RWPE2 (cell line): ENCODE measurements at regions not wholly inside any gene's neighbourhood (a gene's known extent, or its start where the extent isn't known, plus 50 kb on each side); places are given as distances from the start of the nearest gene placed in this dataset.

Experiments used
- ATAC-seq: fragments of 200-7000 bp; cut with Tn5 transposase; 3 replicates; pipeline ENCODE4 v1.9.1; 2021; ENCODE audit warnings: low read depth
- DNase-seq: peaks from one replicate; pipeline ENCODE4 v3.0.0-alpha.2; 2020; ENCODE audit warnings: low spot score
- H3K27ac ChIP-seq: fragments of 450-650 bp; 2 replicates; pipeline ENCODE4 v1.5.1; 2017; ENCODE audit warnings: mild to moderate bottlenecking; ENCODE audit not compliant: poor library complexity, severe bottlenecking
- H3K27me3 ChIP-seq: fragments of 250-450 bp; sonication (Bioruptor Pico); 2 replicates; pipeline ENCODE4 v1.5.1; 2021; ENCODE audit warnings: mild to moderate bottlenecking, moderate library complexity; ENCODE audit not compliant: insufficient read depth, poor library complexity, severe bottlenecking
- H3K36me3 ChIP-seq: fragments of 250-450 bp; sonication (Bioruptor Pico); 2 replicates; pipeline ENCODE4 v1.5.1; 2020; ENCODE audit warnings: low read depth, mild to moderate bottlenecking, moderate library complexity
- H3K4me1 ChIP-seq: fragments of 250-450 bp; sonication (Bioruptor Pico); 2 replicates; pipeline ENCODE4 v1.5.1; 2021; ENCODE audit warnings: mild to moderate bottlenecking, moderate library complexity; ENCODE audit not compliant: insufficient read depth, poor library complexity, severe bottlenecking
- H3K4me3 ChIP-seq: fragments of 250-450 bp; sonication (Bioruptor Pico); 2 replicates; pipeline ENCODE4 v1.5.1; 2021; ENCODE audit warnings: mild to moderate bottlenecking, moderate library complexity; ENCODE audit not compliant: severe bottlenecking
- H3K9me3 ChIP-seq: fragments of 250-450 bp; sonication (Bioruptor Pico); 2 replicates; pipeline ENCODE4 v1.5.1; 2021; ENCODE audit warnings: mild to moderate bottlenecking, moderate library complexity; ENCODE audit not compliant: severe bottlenecking
- CTCF ChIP-seq: fragments of 450-650 bp; IDR thresholded peaks from one replicate; pipeline ENCODE4 v1.5.1; 2017; ENCODE audit warnings: mild to moderate bottlenecking, moderate library complexity; ENCODE audit not compliant: poor library complexity, severe bottlenecking

GRCh38 chr7:86629-87028 lies 105.7 kb upstream of the FAM20C start:
- Histone ChIP-seq H3K4me3 (no peak overlapping the region), H3K27me3 (no peaks in the 10 kb centered on the region), H3K36me3 (no peaks in the 10 kb centered on the region), H3K4me1 (peaks cover 29% of the 10 kb centered on the region), H3K27ac (no peak overlapping the region), H3K9me3 (no peaks in the 10 kb centered on the region)
- TF ChIP-seq CTCF, result no peak
- DNase-seq (no peak), ATAC-seq (no peak)

GRCh38 chr7:87047-87446 lies 105.3 kb upstream of the FAM20C start:
- Histone ChIP-seq H3K4me3 (no peak overlapping the region), H3K27ac (no peak overlapping the region), H3K36me3 (no peaks in the 10 kb centered on the region), H3K4me1 (peaks cover 28% of the 10 kb centered on the region), H3K27me3 (no peaks in the 10 kb centered on the region), H3K9me3 (no peaks in the 10 kb centered on the region)
- DNase-seq (no peak), ATAC-seq (no peak)
- TF ChIP-seq CTCF, result no peak

- no peak for ATAC-seq
- no peak for TF ChIP-seq CTCF
- DNase-seq, result no peak
- Histone ChIP-seq H3K9me3 (no peaks in the 10 kb centered on the region), H3K27me3 (no peaks in the 10 kb centered on the region), H3K4me3 (no peak overlapping the region), H3K36me3 (no peaks in the 10 kb centered on the region), H3K4me1 (peaks cover 24% of the 10 kb centered on the region), H3K27ac (no peak overlapping the region)
Observed at GRCh38 chr7:87671-88070, 104.7 kb upstream of the FAM20C start.

GRCh38 chr7:88095-88926 lies 104.1 kb upstream of the FAM20C start:
- no peaks in the 10 kb centered on the region for H3K36me3 ChIP-seq
- DNase-seq (no peak), ATAC-seq (no peak)
- H3K9me3 ChIP-seq, result no peaks in the 10 kb centered on the region
- H3K4me3 ChIP-seq, result no peak overlapping the region
- no peak for TF ChIP-seq CTCF
- peak overlapping the region; percentile 97 for H3K27ac ChIP-seq
- no peaks in the 10 kb centered on the region for H3K27me3 ChIP-seq
- peaks cover 24% of the 10 kb centered on the region for H3K4me1 ChIP-seq

- TF ChIP-seq CTCF, result no peak
- Histone ChIP-seq H3K4me3 (no peak overlapping the region), H3K4me1 (peaks cover 24% of the 10 kb centered on the region), H3K36me3 (no peaks in the 10 kb centered on the region), H3K27me3 (no peaks in the 10 kb centered on the region), H3K27ac (peak overlapping the region; percentile 97), H3K9me3 (no peaks in the 10 kb centered on the region)
- ATAC-seq (no peak), DNase-seq (no peak)
Observed at GRCh38 chr7:88927-89231, 103.5 kb upstream of the FAM20C start.
